ENCODE measurements at regions not wholly inside any gene's neighbourhood (a gene's known extent, or its start where the extent isn't known, plus 50 kb on each side); places are given as distances from the start of the nearest gene placed in this dataset.

GRCh38 chr13:85186356-85187045 is 612.7 kb downstream of the SLITRK6 start:
- DNase-seq (ENCODE audit: low read depth): no peak
- no peak overlapping the region for H3K4me3 ChIP-seq (ENCODE audit: low read length)
- no peak for TF ChIP-seq CTCF (conservative IDR thresholded peaks at IDR 0.05; ENCODE audit: low read depth, low read length)

GRCh38 chr13:85174291-85174690 is 624.9 kb downstream of the SLITRK6 start:
- H3K4me3 ChIP-seq (ENCODE audit: low read length): no peak overlapping the region
- TF ChIP-seq CTCF (conservative IDR thresholded peaks at IDR 0.05; ENCODE audit: low read depth, low read length): no peak
- no peak for DNase-seq (ENCODE audit: low read depth)

- H3K4me3 ChIP-seq (ENCODE audit: low read length): no peak overlapping the region
- no peak for TF ChIP-seq CTCF (conservative IDR thresholded peaks at IDR 0.05; ENCODE audit: low read depth, low read length)
- no peak for DNase-seq (ENCODE audit: low read depth)
These were observed 628.8 kb downstream of the SLITRK6 start for GRCh38 chr13:85170372-85170771.

GRCh38 chr13:85166891-85167290 is 632.3 kb downstream of the SLITRK6 start:
- no peak for TF ChIP-seq CTCF (conservative IDR thresholded peaks at IDR 0.05; ENCODE audit: low read depth, low read length)
- H3K4me3 ChIP-seq (ENCODE audit: low read length): no peak overlapping the region

GRCh38 chr13:85163063-85163462 is 636.2 kb downstream of the SLITRK6 start:
- no peak for TF ChIP-seq CTCF (conservative IDR thresholded peaks at IDR 0.05; ENCODE audit: low read depth, low read length)
- no peak overlapping the region for H3K4me3 ChIP-seq (ENCODE audit: low read length)
- DNase-seq (ENCODE audit: low read depth): no peak

More at GRCh38 chr13:85166891-85167290, 632.3 kb downstream of the SLITRK6 start:
- no peak for DNase-seq (ENCODE audit: low read depth)

GRCh38 chr13:85148009-85148408 is 651.2 kb downstream of the SLITRK6 start:
- no peak overlapping the region for H3K4me3 ChIP-seq (ENCODE audit: low read length)
- TF ChIP-seq CTCF (conservative IDR thresholded peaks at IDR 0.05; ENCODE audit: low read depth, low read length): no peak
- peak; percentile 93 for DNase-seq (ENCODE audit: low read depth)

- DNase-seq (ENCODE audit: low read depth): no peak
- no peak overlapping the region for H3K4me3 ChIP-seq (ENCODE audit: low read length)
- no peak for TF ChIP-seq CTCF (conservative IDR thresholded peaks at IDR 0.05; ENCODE audit: low read depth, low read length)
These were observed 656.8 kb downstream of the SLITRK6 start for GRCh38 chr13:85142351-85142927.

All from retinal pigment epithelial cell (primary cell).